RPMI7951 (cell line): ENCODE measurements at regions not wholly inside any gene's neighbourhood (a gene's known extent, or its start where the extent isn't known, plus 50 kb on each side); places are given as distances from the start of the nearest gene placed in this dataset.

Experiments used
- DNase-seq: peaks from one replicate; pipeline ENCODE4 v3.0.0-alpha.2; 2012; ENCODE audit warnings: low read depth

- DNase-seq = no peak
These were observed 644.8 kb downstream of the HACE1 start for GRCh38 chr6:104214901-104215300.

- DNase-seq = no peak
These were observed 646.6 kb downstream of the HACE1 start for GRCh38 chr6:104212977-104213668.

- no peak for DNase-seq
These were observed 652.1 kb downstream of the HACE1 start for GRCh38 chr6:104207635-104208034.

GRCh38 chr6:104201557-104201956 is 658.2 kb downstream of the HACE1 start:
- DNase-seq = no peak

- DNase-seq = no peak
These were observed 672.1 kb downstream of the HACE1 start for GRCh38 chr6:104187616-104188015.

- no peak for DNase-seq
These were observed 672.9 kb downstream of the HACE1 start for GRCh38 chr6:104186831-104187230.

- DNase-seq = no peak
These were observed 675.8 kb downstream of the HACE1 start for GRCh38 chr6:104183816-104184435.

GRCh38 chr6:104182811-104183210 is 676.9 kb downstream of the HACE1 start:
- DNase-seq = no peak

GRCh38 chr6:104173668-104174067 is 686.1 kb downstream of the HACE1 start:
- DNase-seq = no peak

- no peak for DNase-seq
These were observed 689.3 kb downstream of the HACE1 start for GRCh38 chr6:104170401-104170800.

- no peak for DNase-seq
These were observed 693.6 kb downstream of the HACE1 start for GRCh38 chr6:104166055-104166668.

GRCh38 chr6:104162036-104162669 is 697.6 kb downstream of the HACE1 start:
- no peak for DNase-seq

GRCh38 chr6:104159045-104159618 is 700.6 kb downstream of the HACE1 start:
- DNase-seq = no peak

- no peak for DNase-seq
These were observed 716.0 kb downstream of the HACE1 start for GRCh38 chr6:104143757-104144156.

- no peak for DNase-seq
These were observed 724.8 kb downstream of the HACE1 start for GRCh38 chr6:104134876-104135275.

GRCh38 chr6:104130343-104130742 is 729.4 kb downstream of the HACE1 start:
- DNase-seq = no peak

GRCh38 chr6:104126315-104127005 is 733.3 kb downstream of the HACE1 start:
- no peak for DNase-seq

GRCh38 chr6:104123227-104123626 is 736.5 kb downstream of the HACE1 start:
- DNase-seq = no peak

GRCh38 chr6:104118274-104118673 is 741.4 kb downstream of the HACE1 start:
- no peak for DNase-seq

- DNase-seq = no peak
These were observed 749.9 kb downstream of the HACE1 start for GRCh38 chr6:104109806-104110205.

- no peak for DNase-seq
These were observed 751.1 kb downstream of the HACE1 start for GRCh38 chr6:104108634-104109033.
